ENCODE measurements at regions not wholly inside any gene's neighbourhood (a gene's known extent, or its start where the extent isn't known, plus 50 kb on each side); places are given as distances from the start of the nearest gene placed in this dataset.
"Not testable (repeated sequence)": the region's sequence is repeated elsewhere in the genome, so short reads cannot be mapped to it uniquely, and the experiment has no call there.

GRCh38 chr16:8110572-8111514, 479.5 kb downstream of the TMEM114 start:
- no peak for DNase-seq (ENCODE audit: low spot score)

- no peak for DNase-seq (ENCODE audit: low spot score)
These were observed 480.6 kb downstream of the TMEM114 start for GRCh38 chr16:8109510-8110369.

GRCh38 chr16:8108991-8109509, 481.3 kb downstream of the TMEM114 start:
- DNase-seq (ENCODE audit: low spot score) = no peak

- no peak for DNase-seq (ENCODE audit: low spot score)
These were observed 483.0 kb downstream of the TMEM114 start for GRCh38 chr16:8107296-8107695.

GRCh38 chr16:8103649-8104289, 486.5 kb downstream of the TMEM114 start:
- no peak for DNase-seq (ENCODE audit: low spot score)

- no peak for DNase-seq (ENCODE audit: low spot score)
These were observed 490.7 kb downstream of the TMEM114 start for GRCh38 chr16:8099586-8099985.

GRCh38 chr16:8098947-8099512, 491.3 kb downstream of the TMEM114 start:
- DNase-seq (ENCODE audit: low spot score) = no peak

GRCh38 chr16:8096211-8096610, 494.1 kb downstream of the TMEM114 start:
- DNase-seq (ENCODE audit: low spot score) = no peak

- DNase-seq (ENCODE audit: low spot score) = no peak
These were observed 495.6 kb downstream of the TMEM114 start for GRCh38 chr16:8094696-8095095.

- DNase-seq (ENCODE audit: low spot score) = no peak
These were observed 501.4 kb downstream of the TMEM114 start for GRCh38 chr16:8088820-8089338.

- DNase-seq (ENCODE audit: low spot score) = no peak
These were observed 502.6 kb downstream of the TMEM114 start for GRCh38 chr16:8087597-8088289.

- DNase-seq (ENCODE audit: low spot score) = no peak
These were observed 503.2 kb downstream of the TMEM114 start for GRCh38 chr16:8087146-8087545.

- no peak for DNase-seq (ENCODE audit: low spot score)
These were observed 505.4 kb downstream of the TMEM114 start for GRCh38 chr16:8084882-8085281.

- no peak for DNase-seq (ENCODE audit: low spot score)
These were observed 506.0 kb downstream of the TMEM114 start for GRCh38 chr16:8084302-8084701.

GRCh38 chr16:8083560-8083959, 506.8 kb downstream of the TMEM114 start:
- no peak for DNase-seq (ENCODE audit: low spot score)

GRCh38 chr16:8080817-8081216, 509.5 kb downstream of the TMEM114 start:
- no peak for DNase-seq (ENCODE audit: low spot score)

GRCh38 chr16:8075271-8075670, 515.0 kb downstream of the TMEM114 start:
- DNase-seq (ENCODE audit: low spot score) = no peak

GRCh38 chr16:8070506-8070905, 519.8 kb downstream of the TMEM114 start:
- no peak for DNase-seq (ENCODE audit: low spot score)

- DNase-seq (ENCODE audit: low spot score) = not testable (repeated sequence)
These were observed 522.1 kb downstream of the TMEM114 start for GRCh38 chr16:8068225-8068624.

GRCh38 chr16:8063159-8063558, 527.2 kb downstream of the TMEM114 start:
- DNase-seq (ENCODE audit: low spot score) = no peak

- no peak for DNase-seq (ENCODE audit: low spot score)
These were observed 527.6 kb downstream of the TMEM114 start for GRCh38 chr16:8062677-8063076.

Measured in AG08396 (cell line).